D721Med (cell line): ENCODE measurements at regions not wholly inside any gene's neighbourhood (a gene's known extent, or its start where the extent isn't known, plus 50 kb on each side); places are given as distances from the start of the nearest gene placed in this dataset.

ENCODE experiments used
- DNase-seq: peaks from one replicate; pipeline ENCODE4 v3.0.0; 2011; ENCODE audit warnings: low spot score; ENCODE audit not compliant: insufficient read length
- FAIRE-seq: peaks from 2 replicates; lab custom pipeline; 2011; peaks lifted over from hg19 to GRCh38; lab: Jason Lieb, UNC
- TF ChIP-seq, protein P1 (sequence below): IDR thresholded peaks from 2 replicates; pipeline ENCODE4 v1.5.1; 2012; ENCODE audit warnings: mild to moderate bottlenecking, control low read depth; ENCODE audit not compliant: insufficient read depth; ENCODE audit errors: missing control alignments

DNA sequence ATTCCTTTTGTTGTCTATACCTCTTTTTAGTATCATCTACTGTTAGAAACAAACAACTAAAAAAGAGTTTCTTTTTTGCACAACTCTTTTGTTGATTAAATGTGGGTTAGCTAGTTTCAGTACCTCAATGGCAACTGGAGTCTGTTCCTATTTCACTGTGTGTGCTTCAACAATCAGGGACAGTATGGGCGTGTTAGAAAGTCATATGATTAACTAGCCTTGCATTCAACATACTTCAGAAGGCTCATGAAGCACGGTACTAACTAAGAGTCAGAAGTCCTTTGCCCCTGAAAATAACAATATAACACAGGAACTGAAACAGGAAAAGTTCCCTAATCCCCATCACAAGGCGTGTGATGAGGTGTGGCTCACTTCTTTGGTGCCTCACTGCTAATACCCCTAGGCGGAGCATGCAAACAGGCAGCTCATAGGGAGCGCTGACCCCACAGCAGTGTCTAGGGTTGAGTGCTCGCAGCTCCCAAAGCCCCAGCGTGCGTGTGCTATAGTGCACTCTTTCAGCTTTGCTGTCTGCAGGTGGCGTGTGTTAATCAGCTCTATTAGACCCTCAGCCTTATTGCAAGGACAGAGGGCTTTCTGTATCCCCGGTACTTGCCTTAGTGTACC lies 203.1 kb upstream of the NDST3 start:
- FAIRE-seq (no peak), DNase-seq (no peak)
- TF ChIP-seq, protein P1, sequence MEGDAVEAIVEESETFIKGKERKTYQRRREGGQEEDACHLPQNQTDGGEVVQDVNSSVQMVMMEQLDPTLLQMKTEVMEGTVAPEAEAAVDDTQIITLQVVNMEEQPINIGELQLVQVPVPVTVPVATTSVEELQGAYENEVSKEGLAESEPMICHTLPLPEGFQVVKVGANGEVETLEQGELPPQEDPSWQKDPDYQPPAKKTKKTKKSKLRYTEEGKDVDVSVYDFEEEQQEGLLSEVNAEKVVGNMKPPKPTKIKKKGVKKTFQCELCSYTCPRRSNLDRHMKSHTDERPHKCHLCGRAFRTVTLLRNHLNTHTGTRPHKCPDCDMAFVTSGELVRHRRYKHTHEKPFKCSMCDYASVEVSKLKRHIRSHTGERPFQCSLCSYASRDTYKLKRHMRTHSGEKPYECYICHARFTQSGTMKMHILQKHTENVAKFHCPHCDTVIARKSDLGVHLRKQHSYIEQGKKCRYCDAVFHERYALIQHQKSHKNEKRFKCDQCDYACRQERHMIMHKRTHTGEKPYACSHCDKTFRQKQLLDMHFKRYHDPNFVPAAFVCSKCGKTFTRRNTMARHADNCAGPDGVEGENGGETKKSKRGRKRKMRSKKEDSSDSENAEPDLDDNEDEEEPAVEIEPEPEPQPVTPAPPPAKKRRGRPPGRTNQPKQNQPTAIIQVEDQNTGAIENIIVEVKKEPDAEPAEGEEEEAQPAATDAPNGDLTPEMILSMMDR, result no peak

DNA sequence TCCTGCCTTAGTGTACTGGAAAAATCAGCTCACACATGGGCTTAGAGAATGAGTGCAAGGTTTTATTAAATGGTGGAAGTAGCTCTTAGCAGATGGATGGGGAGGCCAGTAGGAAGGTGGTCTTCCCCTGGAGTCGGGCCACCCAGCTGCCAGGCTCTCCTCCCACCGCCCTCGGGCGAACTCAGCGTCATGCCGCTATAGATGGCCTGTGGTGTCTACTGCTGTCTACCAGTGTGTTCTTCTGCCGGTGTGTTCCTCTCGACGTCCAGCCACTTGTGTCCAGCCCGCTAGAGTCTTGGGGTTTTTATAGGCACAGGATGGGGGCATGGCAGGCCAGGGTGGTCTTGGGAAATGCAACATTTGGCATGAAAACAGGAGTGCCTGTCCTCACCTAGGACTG lies 198.7 kb upstream of the NDST3 start:
- FAIRE-seq, result no peak
- TF ChIP-seq, protein P1, result no peak
- DNase-seq, result no peak

- DNase-seq (no peak), FAIRE-seq (no peak)
- TF ChIP-seq, protein P1, result no peak
Observed at GRCh38 chr4:117844594-117844993, 189.7 kb upstream of the NDST3 start.

GRCh38 chr4:117845270-117845669 lies 189.0 kb upstream of the NDST3 start:
- FAIRE-seq (no peak), DNase-seq (no peak)
- TF ChIP-seq, protein P1, result no peak

DNA sequence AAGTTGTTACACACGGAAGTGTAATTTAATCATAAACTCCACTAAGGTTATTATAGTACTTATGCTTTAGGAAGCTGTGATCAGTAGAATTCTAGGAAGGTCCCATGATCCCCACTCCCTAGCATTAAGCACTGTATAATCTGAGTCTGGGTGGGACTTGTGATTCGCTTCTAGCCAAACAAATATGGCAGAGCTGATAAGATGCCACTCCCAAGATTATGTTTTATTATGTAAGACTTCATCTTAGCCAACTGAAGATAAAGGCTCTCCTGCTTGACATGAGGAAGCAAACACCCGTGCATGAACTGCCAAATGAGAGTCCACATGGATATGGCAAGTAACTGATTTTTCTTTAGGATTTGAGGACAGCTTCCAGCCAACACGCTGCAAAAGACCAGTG lies 186.4 kb upstream of the NDST3 start:
- FAIRE-seq, result no peak

GRCh38 chr4:117868201-117868600 lies 166.1 kb upstream of the NDST3 start:
- TF ChIP-seq, protein P1, result no peak
- DNase-seq (no peak), FAIRE-seq (no peak)

More for the DNA sequence above, 186.4 kb upstream of the NDST3 start:
- no peak for DNase-seq
- TF ChIP-seq, protein P1, result no peak

- DNase-seq (no peak), FAIRE-seq (no peak)
- TF ChIP-seq, protein P1, result no peak
Observed at GRCh38 chr4:117873779-117874178, 160.5 kb upstream of the NDST3 start.
